ENCODE measurements at regions not wholly inside any gene's neighbourhood (a gene's known extent, or its start where the extent isn't known, plus 50 kb on each side); places are given as distances from the start of the nearest gene placed in this dataset.

DNA sequence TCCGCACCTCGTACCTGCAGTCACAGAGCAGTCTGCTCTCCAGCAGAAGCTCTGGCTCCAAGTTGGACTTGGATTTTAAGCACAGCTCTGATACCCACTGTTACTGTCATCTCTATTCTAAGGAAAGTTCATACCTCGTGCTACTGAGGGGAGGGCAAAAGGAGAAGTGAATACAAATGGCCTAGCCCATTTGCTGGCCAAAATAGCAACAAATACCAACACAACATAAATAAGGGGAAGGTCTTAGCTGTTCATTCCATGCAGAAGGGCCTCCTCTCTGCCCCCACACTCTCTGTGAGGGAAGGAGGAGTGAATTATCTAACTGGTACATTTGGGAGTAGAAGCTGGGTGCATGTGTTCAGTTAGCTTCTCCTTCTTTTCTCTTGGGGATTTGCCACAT lies 739.4 kb upstream of the RAB6C start:
- Histone ChIP-seq H2AFZ (ENCODE audit: low read length) (no peak overlapping the region), H3K9me2 (replicated peaks; ENCODE audit: insufficient read depth, low read length) (no peaks in the 10 kb centered on the region), H3K4me2 (ENCODE audit: low read depth, low read length) (no peak overlapping the region), H3K27ac (ENCODE audit: low read length) (no peak overlapping the region), H3K9me3 (replicated peaks; ENCODE audit: insufficient read depth, low read length) (no peaks in the 10 kb centered on the region), H3K36me3 (replicated peaks; ENCODE audit: insufficient read depth, low read length) (no peaks in the 10 kb centered on the region), H3K4me1 (ENCODE audit: low read length) (no peaks in the 10 kb centered on the region), H3K4me3 (ENCODE audit: low read length) (no peak overlapping the region), H4K20me1 (ENCODE audit: insufficient read depth, low read length) (no peaks in the 10 kb centered on the region), H3K79me2 (ENCODE audit: low read length) (no peaks in the 10 kb centered on the region), H3F3A (ENCODE audit: insufficient read depth, low read length) (no peaks in the 10 kb centered on the region), H3K27me3 (replicated peaks; ENCODE audit: insufficient read depth, low read length) (no peaks in the 10 kb centered on the region), H3K9ac (ENCODE audit: low read length) (no peak overlapping the region)
- TF ChIP-seq EZH2 (optimal IDR thresholded peaks at IDR 0.05; ENCODE audit: low read depth, low read length) (no peak), CTCF (IDR thresholded peaks at IDR 0.05; ENCODE audit: low read length) (no peak), EZH2phosphoT487 (IDR thresholded peaks at IDR 0.05; ENCODE audit: low read length) (no peak)
- DNase-seq: no peak

GRCh38 chr2:129242269-129242668 lies 737.2 kb upstream of the RAB6C start:
- H2AFZ ChIP-seq (ENCODE audit: low read length): no peak overlapping the region
- TF ChIP-seq EZH2phosphoT487 (IDR thresholded peaks at IDR 0.05; ENCODE audit: low read length) (no peak), EZH2 (optimal IDR thresholded peaks at IDR 0.05; ENCODE audit: low read depth, low read length) (no peak), CTCF (IDR thresholded peaks at IDR 0.05; ENCODE audit: low read length) (no peak)
- no peaks in the 10 kb centered on the region for H3K9me2 ChIP-seq (replicated peaks; ENCODE audit: insufficient read depth, low read length)
- H3K4me2 ChIP-seq (ENCODE audit: low read depth, low read length): no peak overlapping the region
- H3K27ac ChIP-seq (ENCODE audit: low read length): no peak overlapping the region
- H3K36me3 ChIP-seq (replicated peaks; ENCODE audit: insufficient read depth, low read length): no peaks in the 10 kb centered on the region
- no peaks in the 10 kb centered on the region for H3K79me2 ChIP-seq (ENCODE audit: low read length)
- H3K4me1 ChIP-seq (ENCODE audit: low read length): no peaks in the 10 kb centered on the region
- no peaks in the 10 kb centered on the region for H3F3A ChIP-seq (ENCODE audit: insufficient read depth, low read length)
- H3K4me3 ChIP-seq (ENCODE audit: low read length): no peak overlapping the region
- no peaks in the 10 kb centered on the region for H4K20me1 ChIP-seq (ENCODE audit: insufficient read depth, low read length)
- no peaks in the 10 kb centered on the region for H3K27me3 ChIP-seq (replicated peaks; ENCODE audit: insufficient read depth, low read length)
- no peak overlapping the region for H3K9ac ChIP-seq (ENCODE audit: low read length)
- DNase-seq: no peak
- H3K9me3 ChIP-seq (replicated peaks; ENCODE audit: insufficient read depth, low read length): no peaks in the 10 kb centered on the region

DNA sequence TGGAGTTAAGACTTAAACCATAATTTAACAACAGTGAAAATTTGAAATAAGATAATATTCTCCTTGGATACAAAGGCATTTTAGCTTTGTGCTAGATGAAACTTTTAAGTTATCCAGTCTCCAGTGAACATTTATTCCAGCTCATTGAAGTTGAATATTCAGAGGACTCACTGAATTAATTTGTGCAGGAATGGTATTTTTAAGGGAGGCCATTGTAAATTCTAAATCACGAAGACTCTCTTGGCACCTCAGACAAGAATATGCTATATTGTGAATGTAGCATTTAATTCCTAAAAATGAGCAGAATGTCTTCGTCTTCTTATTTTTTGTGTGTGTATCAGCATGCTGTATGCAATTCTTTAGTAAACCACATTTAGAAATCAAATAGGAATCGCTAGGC lies 731.7 kb upstream of the RAB6C start:
- no peaks in the 10 kb centered on the region for H3K4me1 ChIP-seq (ENCODE audit: low read length)
- H3K9me3 ChIP-seq (replicated peaks; ENCODE audit: insufficient read depth, low read length): no peaks in the 10 kb centered on the region
- no peaks in the 10 kb centered on the region for H3K9me2 ChIP-seq (replicated peaks; ENCODE audit: insufficient read depth, low read length)
- no peak for TF ChIP-seq CTCF (IDR thresholded peaks at IDR 0.05; ENCODE audit: low read length)
- TF ChIP-seq EZH2phosphoT487 (IDR thresholded peaks at IDR 0.05; ENCODE audit: low read length): no peak
- TF ChIP-seq EZH2 (optimal IDR thresholded peaks at IDR 0.05; ENCODE audit: low read depth, low read length): no peak
- H3K79me2 ChIP-seq (ENCODE audit: low read length): no peaks in the 10 kb centered on the region
- H2AFZ ChIP-seq (ENCODE audit: low read length): no peak overlapping the region
- H3K27ac ChIP-seq (ENCODE audit: low read length): no peak overlapping the region
- H3F3A ChIP-seq (ENCODE audit: insufficient read depth, low read length): no peaks in the 10 kb centered on the region
- H3K4me2 ChIP-seq (ENCODE audit: low read depth, low read length): no peak overlapping the region
- H3K27me3 ChIP-seq (replicated peaks; ENCODE audit: insufficient read depth, low read length): no peaks in the 10 kb centered on the region
- no peak overlapping the region for H3K4me3 ChIP-seq (ENCODE audit: low read length)
- H3K36me3 ChIP-seq (replicated peaks; ENCODE audit: insufficient read depth, low read length): no peaks in the 10 kb centered on the region
- H4K20me1 ChIP-seq (ENCODE audit: insufficient read depth, low read length): no peaks in the 10 kb centered on the region
- DNase-seq: no peak
- no peak overlapping the region for H3K9ac ChIP-seq (ENCODE audit: low read length)
